Embryonic facial prominence (tissue), 1 donor: ENCODE measurements at regions not wholly inside any gene's neighbourhood (a gene's known extent, or its start where the extent isn't known, plus 50 kb on each side); places are given as distances from the start of the nearest gene placed in this dataset.

Experiments
- DNase-seq: peaks from one replicate; pipeline ENCODE4 v3.0.0-alpha.2; 2016; ENCODE audit errors: extremely low spot score

DNA sequence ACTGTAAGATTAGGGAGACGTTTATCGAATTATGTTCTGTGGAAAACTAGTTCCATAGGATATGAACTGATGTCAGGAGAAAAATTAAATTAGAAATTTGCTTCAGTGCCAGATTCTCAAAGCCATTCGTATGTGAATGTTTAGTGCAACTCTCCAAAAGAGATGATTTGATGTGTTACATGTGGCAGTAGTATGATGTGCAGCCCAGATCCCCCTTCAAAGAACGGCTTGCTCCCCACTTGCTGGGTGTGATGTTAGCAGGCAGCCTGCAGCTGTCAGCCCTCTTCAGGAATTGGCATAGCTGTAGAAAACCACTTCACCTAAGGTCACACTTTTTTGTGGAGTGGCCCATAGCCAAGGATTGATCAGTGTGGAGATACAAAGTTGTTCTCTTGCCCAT lies 127.0 kb upstream of the CCDC54 start:
- no peak for DNase-seq

DNA sequence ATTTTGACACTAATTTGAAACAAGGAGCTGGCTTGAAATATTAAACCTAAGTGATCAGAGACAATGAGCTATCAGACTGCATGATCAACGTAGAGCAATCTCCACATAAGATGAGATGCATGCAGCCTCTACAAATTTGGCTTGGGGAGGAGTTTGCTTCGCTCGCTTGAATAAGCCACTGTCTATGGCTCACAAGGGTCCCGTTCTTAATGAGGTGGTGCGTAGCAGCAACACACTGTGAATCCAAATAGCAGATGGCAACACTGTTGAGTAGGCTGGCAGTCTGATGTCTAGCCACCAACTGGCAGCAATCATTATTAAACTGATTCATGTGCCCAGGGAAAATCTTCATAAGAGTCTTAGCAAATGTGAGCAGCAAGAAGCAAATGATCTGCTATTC lies 125.4 kb upstream of the CCDC54 start:
- DNase-seq: no peak

- DNase-seq: no peak
Observed at GRCh38 chr3:107256963-107257362, 120.3 kb upstream of the CCDC54 start.

- DNase-seq: no peak
Observed at GRCh38 chr3:107258300-107258699, 118.9 kb upstream of the CCDC54 start.

DNA sequence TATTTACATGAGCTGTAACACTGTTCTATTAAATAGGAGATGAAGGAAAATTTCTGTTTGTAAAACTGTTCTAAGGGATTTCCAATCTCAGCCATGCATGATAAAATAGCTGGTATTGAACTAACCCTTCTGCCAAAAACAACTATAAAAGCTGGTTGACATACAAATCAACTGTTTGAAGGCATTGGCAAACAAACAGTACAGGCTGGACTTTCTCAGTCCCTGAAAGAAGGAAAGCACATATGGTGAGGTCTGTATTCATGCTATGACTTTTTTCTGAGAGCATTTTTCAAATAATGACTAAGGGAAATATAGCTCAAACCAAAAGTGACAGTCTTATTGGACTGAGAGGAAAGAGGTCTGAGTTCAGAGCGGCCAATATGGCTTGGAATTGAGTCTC lies 117.0 kb upstream of the CCDC54 start:
- DNase-seq: no peak

DNA sequence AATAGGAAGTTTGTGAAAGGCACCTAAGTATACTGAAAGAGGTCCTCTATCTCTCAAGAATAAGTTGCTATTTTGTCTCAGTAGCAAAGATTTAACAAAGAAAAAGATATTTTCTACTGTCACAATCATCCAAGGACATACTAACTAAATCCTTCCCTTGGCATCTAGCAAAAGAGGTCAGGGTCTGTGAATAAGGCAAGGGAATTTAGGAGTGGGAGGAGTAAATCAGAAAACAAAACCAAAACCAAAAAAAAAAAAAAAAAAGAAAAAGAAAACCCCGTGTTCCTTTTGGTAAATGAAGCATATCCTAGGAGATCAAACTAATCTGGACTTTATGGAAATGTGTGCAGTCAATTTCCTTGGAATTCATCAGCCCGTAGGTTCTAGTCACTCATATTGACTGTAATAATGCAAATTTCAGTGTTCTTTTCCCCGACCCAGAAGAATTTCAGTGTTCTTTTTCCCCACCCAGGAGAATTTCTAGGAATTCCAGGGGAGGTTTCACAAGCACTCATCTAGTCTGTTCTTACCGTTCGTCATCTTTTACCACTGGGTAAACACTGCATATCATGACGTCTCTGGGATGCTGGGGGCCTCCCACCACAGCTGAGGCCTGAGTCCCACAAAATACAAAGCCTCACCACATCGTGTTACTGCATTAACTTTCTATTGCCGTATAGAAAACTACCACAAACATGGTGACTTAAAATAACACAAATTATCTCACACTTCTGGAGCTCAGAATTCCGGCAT lies 113.8 kb upstream of the CCDC54 start:
- DNase-seq: no peak

GRCh38 chr3:107264888-107265287 lies 112.4 kb upstream of the CCDC54 start:
- DNase-seq: no peak

DNA sequence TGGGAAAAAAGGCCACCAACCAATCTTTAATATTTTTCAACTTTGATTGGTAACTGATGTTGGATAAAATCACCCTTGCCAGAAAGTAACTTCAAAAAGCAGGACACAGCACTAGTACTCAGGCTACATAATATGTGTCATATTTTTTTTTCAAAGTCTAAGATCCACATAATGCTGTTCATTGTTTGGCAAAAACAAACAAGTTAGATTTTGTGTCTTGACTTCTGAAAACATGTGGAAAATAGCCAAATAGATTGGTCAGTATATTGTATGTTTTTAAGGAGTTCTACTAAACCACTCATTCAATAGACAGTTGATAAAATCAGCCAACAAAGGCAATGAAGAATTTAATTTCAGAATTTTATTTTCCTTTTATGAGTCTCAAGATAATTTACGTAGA lies 111.7 kb upstream of the CCDC54 start:
- no peak for DNase-seq

- no peak for DNase-seq
Observed at GRCh38 chr3:107268469-107268868, 108.8 kb upstream of the CCDC54 start.

GRCh38 chr3:107269136-107269535 lies 108.1 kb upstream of the CCDC54 start:
- DNase-seq: no peak

DNA sequence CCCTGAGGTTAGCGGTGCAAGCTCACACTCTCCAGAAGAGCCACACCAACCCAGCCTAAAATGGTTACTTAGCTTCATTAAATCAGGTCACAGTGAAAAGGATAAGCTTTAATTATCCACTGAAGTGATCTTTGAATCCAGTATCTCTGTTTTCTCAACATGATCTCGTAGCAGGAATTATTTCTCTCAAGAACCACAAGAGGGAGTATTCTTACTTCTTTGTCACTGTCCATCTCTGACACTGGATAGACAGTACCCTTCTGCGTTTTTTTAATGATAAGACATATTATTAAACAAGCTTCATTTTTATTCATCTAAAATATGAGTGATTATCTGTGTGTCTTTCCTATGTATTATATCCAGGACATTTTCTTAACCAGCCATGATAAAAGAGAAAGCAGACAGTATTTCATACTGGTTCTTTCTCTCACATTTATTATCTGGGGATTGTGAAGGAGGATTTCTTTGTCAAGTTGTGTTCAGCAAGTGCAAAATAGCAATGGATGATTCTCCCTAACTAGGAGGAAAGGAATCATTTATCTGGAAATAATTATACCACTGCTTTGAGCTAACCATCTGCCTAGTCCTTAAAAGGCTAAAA lies 105.4 kb upstream of the CCDC54 start:
- no peak for DNase-seq

DNA sequence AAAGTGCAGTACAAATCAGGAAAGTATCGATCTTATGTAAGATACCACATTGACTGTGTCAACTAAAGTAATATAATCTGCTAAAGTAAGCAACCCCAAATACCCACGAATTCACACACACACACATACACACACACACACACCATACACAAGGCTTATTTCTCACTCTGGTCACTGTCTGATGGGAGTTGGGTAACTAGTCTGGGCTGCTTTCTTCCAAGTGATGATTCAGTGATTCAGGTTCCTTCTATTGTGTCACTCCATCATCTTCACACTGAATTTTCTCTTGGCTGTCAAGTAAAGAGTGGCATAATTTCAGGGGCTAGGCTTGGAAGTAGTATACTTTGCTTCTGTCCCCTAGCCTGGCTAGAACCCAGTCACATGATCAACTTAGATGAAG lies 104.8 kb upstream of the CCDC54 start:
- DNase-seq: no peak

DNA sequence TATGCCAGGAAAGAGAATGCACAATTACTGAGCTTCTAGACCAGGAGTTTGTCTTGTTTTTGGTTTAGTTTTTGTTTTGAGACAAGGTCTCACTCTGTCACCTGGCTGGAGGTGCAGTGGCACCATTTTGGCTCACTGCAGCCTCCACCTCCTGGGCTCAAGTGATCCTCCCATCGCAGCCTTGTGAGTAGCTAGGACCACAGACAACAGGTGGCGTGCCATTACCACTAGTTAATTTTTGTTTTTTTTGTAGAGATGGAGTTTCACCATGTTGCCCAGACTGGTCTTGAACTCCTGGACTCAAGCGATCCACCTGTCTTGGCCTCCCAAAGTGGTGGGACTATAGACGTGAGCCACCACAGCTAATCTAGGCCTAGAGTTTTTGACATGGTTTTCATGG lies 104.4 kb upstream of the CCDC54 start:
- no peak for DNase-seq

DNA sequence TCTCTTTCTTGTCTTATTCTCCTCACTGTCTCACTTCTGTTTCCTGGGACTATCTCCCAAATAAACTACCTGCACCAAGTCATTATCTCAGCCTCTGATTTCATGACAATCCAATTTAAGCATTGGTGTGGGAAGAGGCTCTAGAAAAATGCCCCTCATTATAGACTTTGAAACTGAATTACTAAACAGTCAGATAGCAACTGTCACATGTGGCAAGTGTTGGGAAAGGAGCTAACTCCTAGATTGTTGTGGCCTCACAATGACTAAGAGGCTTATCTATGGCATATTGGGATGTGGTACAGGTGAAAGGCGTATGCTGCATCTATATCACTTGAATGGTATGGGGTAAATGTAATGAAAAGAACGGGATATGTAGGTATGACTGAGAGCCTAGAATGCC lies 103.5 kb upstream of the CCDC54 start:
- DNase-seq: no peak

GRCh38 chr3:107275511-107275910 lies 101.7 kb upstream of the CCDC54 start:
- DNase-seq: no peak

DNA sequence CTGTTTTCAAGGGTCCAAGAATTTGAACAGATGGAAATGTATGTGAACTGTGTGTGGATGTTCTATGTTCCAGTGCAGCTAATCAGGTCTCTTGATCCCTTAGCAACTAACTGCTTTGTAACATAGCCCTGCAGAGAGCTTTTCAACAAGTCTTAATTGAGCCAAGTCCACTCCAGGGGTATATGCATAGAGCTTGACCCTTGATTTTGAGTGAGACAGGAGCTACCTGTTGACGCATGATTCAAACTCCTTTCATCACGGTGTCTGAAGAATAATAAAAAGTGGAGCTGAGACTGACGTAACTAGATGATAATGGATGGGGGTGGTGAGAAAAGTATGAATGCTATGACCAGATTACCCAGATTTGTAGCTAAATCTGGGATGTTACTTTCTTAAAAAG lies 93.3 kb upstream of the CCDC54 start:
- DNase-seq: no peak

DNA sequence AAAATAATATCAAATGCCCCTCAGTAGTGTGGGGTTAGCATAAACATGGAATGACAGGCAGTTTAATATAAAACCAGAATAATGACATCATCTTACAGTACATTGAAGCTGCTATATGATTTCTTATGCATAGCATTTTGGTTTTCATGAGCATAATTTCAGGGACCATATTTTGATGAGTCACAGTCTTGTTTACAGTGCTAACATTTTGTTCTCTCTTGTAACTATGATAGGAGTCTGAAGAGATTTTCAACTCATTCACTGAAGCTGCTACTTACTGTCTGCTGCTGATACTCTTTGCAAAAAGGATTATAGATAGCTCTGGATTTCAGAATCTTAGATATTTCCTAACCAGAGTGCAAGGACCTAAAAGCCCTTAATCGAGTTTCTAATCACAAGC lies 92.6 kb upstream of the CCDC54 start:
- no peak for DNase-seq

DNA sequence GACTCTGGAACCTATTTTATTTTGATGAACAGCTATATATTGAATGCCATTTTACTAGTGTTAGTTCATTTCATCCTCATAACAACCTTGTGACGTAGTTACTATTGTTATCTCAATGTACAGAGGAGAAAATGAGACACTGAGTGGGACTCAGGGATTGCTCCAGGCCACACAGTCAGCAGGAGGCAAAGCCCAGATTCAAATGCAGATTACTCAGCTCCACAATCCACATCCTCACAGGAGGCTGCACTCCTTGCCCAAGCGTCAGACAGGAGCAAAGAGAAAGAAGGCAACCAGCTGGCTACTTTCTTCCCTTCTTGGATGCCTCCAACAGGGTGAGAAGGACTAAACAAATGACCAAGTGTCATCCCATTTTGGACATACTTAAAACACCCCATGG lies 92.0 kb upstream of the CCDC54 start:
- DNase-seq: no peak

DNA sequence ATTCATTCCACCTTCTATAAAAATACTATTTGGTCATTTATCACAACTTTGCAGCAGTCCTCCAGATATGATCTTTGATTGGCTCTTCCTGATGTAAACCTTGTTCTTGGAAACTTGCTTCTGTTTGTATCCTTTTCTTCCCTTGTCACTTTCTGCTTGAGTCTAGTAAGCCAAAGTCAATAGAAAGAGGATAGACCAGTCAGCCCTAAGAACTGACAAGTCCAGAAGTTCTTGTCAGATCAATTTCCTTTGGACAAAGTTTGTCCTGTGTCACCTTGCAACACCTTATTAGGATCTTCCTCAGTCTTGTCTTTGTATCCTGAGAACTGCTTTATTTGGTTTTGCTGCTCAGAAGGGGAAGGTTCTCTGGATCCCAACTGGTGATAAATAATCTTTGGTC lies 87.9 kb upstream of the CCDC54 start:
- DNase-seq: no peak

DNA sequence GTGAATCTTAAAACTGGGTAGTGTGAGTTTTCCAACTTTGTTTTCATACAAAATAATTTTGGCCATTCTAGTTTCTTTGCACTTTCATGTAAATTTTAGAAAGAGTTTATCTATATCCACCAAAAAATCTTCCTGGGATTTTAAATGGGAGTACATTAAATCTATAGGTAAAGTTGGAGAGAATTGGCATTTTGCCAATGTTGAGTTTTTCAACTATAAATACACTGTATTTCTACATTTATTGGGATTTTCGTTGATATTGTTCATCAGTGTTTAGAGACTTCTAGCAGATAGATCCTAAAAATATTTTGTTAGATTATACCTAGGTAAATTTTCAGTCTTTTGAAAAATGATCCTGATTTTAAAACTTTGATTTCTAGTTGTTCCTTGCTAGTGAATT lies 83.1 kb upstream of the CCDC54 start:
- DNase-seq: no peak

DNA sequence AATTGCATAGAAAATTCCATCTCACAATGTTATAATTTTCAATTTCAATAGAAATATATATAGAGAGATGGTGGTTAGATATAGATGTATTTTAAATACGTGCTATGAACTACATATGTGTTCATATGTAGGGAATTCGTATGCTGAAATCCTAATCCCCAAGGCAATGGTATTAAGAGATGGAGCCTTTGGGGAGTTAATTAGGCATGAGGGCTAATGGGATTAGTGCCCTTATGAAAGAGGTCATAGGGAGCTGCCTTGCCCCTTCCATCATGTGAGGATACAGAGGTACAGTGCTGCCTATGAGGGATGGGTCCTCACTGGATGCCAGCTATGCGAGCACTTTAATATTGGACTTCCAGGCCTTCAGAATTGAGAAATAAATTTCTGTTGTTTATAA lies 79.6 kb upstream of the CCDC54 start:
- no peak for DNase-seq

DNA sequence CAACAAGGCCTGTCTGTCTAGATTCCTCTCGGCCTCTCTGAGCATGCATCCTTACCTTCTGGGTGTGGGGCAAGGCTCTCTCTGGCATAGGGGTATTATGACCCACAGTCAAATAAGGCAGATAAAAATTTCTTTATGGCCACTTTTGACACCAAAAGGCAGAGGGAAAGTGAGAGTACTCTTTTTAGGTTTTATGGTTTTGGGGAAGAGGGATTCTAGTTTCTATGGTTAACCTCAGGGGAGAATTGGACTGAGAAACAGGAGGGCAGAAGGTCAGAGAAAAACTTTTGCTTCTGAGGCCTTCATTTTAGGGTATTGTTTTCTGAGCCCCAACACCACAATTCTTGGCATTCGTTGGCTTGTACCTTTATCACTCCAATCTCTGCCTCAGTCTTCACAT lies 70.0 kb upstream of the CCDC54 start:
- DNase-seq: no peak

DNA sequence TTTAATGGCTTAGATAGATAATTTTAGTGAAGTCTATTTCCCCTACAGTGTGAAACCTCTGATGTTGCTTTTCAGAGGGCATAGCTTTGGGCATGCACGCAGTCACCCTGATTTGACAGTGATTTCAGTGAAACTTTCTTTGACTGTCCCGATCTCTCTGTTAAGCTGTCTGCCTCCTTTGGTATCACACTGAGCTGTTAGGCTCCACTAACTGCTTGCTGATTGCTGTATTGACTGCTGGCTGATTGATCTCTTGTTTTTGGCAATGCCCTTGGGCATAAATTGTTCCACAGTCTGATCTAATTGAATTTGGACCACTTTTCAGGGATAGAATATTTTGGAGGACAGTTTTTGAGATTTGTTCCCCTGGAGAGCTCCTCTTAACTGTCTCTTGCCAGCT lies 68.5 kb upstream of the CCDC54 start:
- DNase-seq: no peak

DNA sequence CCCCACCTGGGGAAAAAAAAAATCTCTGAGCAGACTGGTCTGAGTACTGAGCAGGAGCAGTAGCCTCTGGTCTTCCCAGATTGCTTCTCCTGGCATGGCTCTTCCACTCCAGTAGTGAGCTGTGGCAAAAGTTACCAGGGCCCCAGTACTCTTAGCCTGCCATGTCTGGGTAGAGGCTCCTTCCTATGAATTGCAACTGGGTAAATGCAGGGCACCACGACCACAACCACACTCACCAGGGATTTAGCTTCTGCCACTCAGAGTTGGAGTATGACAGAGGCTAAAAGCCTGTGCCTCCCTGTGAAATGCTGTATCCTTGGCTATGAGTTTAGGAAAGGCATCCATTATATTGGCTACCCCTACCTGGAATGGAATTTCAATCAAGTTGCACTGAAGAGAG lies 67.9 kb upstream of the CCDC54 start:
- DNase-seq: no peak
